Stomach smooth muscle (tissue), 2 donors: ENCODE measurements at regions not wholly inside any gene's neighbourhood (a gene's known extent, or its start where the extent isn't known, plus 50 kb on each side); places are given as distances from the start of the nearest gene placed in this dataset.
"Not testable (repeated sequence)": the region's sequence is repeated elsewhere in the genome, so short reads cannot be mapped to it uniquely, and the experiment has no call there.

Source experiments
- H3K27ac ChIP-seq: one replicate; pipeline ENCODE4 v1.7.0; 2013; ENCODE audit warnings: mild to moderate bottlenecking, low read length, inconsistent platforms
- H3K27me3 ChIP-seq, 2 donors: one replicate each; pipeline ENCODE4 v1.7.0; 2013; ENCODE audit warnings: low read length in 2 of 2; ENCODE audit not compliant: insufficient read depth in 2 of 2, control insufficient read depth in 1 of 2
- H3K36me3 ChIP-seq, 2 donors: one replicate each; pipeline ENCODE4 v1.7.0; 2013; ENCODE audit warnings: low read length in 2 of 2; ENCODE audit not compliant: control insufficient read depth in 2 of 2, insufficient read depth in 2 of 2
- H3K4me1 ChIP-seq: one replicate; pipeline ENCODE4 v1.7.0; 2013; ENCODE audit warnings: low read length; ENCODE audit not compliant: control insufficient read depth, insufficient read depth
- H3K4me3 ChIP-seq, 2 donors: one replicate each; pipeline ENCODE4 v1.7.0; 2013; ENCODE audit warnings: low read length in 2 of 2
- H3K9ac ChIP-seq, 2 donors: one replicate each; pipeline ENCODE4 v1.7.0; 2013; ENCODE audit warnings: low read length in 2 of 2, mild to moderate bottlenecking in 1 of 2
- H3K9me3 ChIP-seq, 2 donors: one replicate each; pipeline ENCODE4 v1.7.0; 2013; ENCODE audit warnings: low read length in 2 of 2; ENCODE audit not compliant: control insufficient read depth in 2 of 2
- donor health status: healthy.
- donor health status: Pancreatic carcinoma.

DNA sequence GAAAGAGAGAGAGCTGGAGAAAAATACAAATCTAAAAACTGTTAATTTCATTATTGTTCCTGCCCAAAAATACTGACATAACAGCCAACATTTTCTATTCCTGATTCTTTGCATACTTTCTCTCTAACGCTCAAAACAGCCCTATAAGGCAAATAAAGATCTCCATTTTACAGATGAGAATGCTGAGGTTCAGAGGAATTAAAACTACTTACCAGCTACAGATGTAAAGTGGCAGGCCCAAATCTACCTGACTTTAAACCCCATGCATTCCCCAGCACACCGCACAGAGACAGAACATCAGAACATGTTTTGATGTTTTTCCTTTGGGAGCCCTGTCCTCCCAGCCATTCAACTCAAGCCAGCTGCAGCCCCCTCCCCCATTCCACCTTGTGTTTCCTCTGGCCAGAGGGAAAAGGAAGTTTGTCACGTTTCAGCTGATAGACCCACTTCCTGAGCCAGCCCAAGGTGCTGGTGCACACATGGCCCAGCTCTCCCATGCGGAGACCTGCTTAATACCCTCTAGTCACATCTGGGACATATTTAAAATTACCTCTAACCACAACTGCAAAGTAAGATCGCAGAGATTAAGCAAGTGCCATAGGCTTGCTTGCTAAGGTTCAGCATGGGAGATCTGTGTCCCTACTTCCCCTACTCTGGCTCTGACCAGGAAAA lies 133.1 kb upstream of the NFIA start:
- H3K4me3 ChIP-seq = no peak overlapping the region
- H3K27ac ChIP-seq = no peak overlapping the region
- H3K4me1 ChIP-seq = no peaks in the 10 kb centered on the region
- H3K9me3 ChIP-seq = no peaks in the 10 kb centered on the region
- H3K9ac ChIP-seq = no peak overlapping the region
- no peaks in the 10 kb centered on the region for H3K36me3 ChIP-seq
- H3K27me3 ChIP-seq = no peaks in the 10 kb centered on the region

DNA sequence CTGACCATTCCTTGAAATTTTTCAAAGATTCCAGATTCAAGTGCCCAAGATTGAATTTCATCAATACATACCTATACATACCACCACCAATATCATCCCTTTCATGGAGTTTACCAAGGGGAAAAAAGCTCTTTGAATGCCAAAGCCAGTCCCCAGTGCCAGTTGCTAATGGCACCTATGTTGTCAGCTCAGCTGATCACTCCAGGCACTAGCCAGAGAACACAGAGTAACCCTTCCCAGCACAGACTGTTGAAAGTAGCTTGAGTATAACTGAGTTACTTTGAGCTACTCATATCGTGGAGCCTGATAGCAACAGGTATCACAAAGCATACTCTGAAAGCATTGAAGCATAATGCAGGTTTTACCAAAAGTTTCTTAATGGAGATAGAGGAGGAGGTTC lies 133.9 kb upstream of the NFIA start:
- no peak overlapping the region for H3K4me3 ChIP-seq
- no peak overlapping the region for H3K9ac ChIP-seq
- H3K4me1 ChIP-seq = no peaks in the 10 kb centered on the region
- no peaks in the 10 kb centered on the region for H3K9me3 ChIP-seq
- no peak overlapping the region for H3K27ac ChIP-seq
- H3K27me3 ChIP-seq = no peaks in the 10 kb centered on the region
- H3K36me3 ChIP-seq = no peaks in the 10 kb centered on the region

DNA sequence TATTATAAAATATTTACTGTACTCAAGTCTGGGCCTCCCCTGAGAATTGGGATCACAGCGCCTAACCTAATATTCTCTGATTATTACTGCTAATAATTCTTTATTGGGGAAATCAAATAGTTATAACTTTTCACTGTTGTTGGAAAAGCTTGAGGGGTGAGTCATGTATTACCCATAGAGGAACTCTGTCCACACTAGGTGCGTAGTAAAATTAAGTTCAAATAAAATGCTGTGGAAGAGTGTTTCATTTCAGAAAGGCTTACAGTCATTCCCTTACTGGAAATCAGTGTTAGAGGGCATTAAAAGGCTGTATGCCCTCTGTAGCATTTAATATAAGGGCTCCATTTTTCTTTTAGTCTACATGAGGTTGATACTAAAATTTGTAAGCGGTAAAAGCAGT lies 135.0 kb upstream of the NFIA start:
- Histone ChIP-seq H3K9ac (no peak overlapping the region), H3K27ac (no peak overlapping the region), H3K36me3 (no peaks in the 10 kb centered on the region), H3K9me3 (no peaks in the 10 kb centered on the region), H3K4me3 (no peak overlapping the region), H3K27me3 (no peaks in the 10 kb centered on the region), H3K4me1 (no peaks in the 10 kb centered on the region)

- H3K9me3 ChIP-seq = no peaks in the 10 kb centered on the region
- H3K4me3 ChIP-seq = no peak overlapping the region
- H3K27ac ChIP-seq = no peak overlapping the region
- H3K27me3 ChIP-seq = no peaks in the 10 kb centered on the region
- H3K4me1 ChIP-seq = no peaks in the 10 kb centered on the region
- no peaks in the 10 kb centered on the region for H3K36me3 ChIP-seq
- no peak overlapping the region for H3K9ac ChIP-seq
These were observed 139.3 kb upstream of the NFIA start for GRCh38 chr1:60942896-60943638.

DNA sequence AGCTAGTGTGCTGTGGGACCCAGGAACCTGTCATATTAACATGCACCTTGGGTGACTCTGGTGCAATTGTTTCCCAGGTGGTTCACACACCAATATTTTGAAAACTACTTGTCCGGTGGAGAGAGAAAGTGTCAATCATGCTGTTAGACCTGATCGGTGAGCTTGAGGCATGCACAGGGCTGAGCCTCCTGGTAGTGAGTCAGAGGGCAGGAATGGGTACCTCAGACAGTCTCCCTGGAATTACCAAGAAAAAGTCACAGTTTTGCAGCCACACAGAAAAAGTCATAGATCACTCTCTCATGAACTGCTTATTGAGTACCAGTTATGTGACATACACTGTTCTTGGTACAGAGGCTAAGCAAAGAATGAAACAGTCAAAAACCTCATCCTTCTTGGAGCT lies 140.1 kb upstream of the NFIA start:
- no peak overlapping the region for H3K27ac ChIP-seq
- no peak overlapping the region for H3K9ac ChIP-seq
- H3K4me1 ChIP-seq = no peaks in the 10 kb centered on the region
- H3K36me3 ChIP-seq = no peaks in the 10 kb centered on the region
- no peak overlapping the region for H3K4me3 ChIP-seq
- H3K9me3 ChIP-seq = no peaks in the 10 kb centered on the region
- H3K27me3 ChIP-seq = no peaks in the 10 kb centered on the region

DNA sequence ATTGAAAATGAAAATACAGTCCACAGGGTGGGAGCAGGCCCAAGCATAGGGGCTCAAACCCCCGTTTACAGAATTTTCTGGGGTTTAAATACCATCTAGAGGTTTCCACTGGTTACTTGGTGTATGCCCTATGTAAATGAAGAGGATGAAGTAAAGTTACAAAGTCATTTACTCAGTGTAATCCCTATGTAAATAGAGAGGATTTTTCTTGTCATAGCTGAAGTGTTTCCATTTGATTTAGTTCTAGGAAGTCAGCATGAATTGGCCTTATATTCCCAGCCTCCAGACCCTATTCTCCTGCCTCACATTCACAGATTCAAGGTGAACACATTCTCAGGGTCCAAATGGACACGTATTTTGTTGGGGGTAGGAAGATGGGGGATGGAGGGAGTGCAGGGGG lies 141.7 kb upstream of the NFIA start:
- H3K4me3 ChIP-seq, H3K36me3 ChIP-seq, H3K9ac ChIP-seq, H3K4me1 ChIP-seq, H3K9me3 ChIP-seq, H3K27me3 ChIP-seq, H3K27ac ChIP-seq: not testable (repeated sequence)

- H3K27me3 ChIP-seq = no peaks in the 10 kb centered on the region
- H3K9me3 ChIP-seq = no peaks in the 10 kb centered on the region
- H3K4me3 ChIP-seq = no peak overlapping the region
- no peaks in the 10 kb centered on the region for H3K36me3 ChIP-seq
- H3K9ac ChIP-seq = no peak overlapping the region
- H3K27ac ChIP-seq = no peak overlapping the region
- no peaks in the 10 kb centered on the region for H3K4me1 ChIP-seq
These were observed 144.6 kb upstream of the NFIA start for GRCh38 chr1:60937720-60938119.

GRCh38 chr1:60936591-60937342 lies 145.6 kb upstream of the NFIA start:
- no peak overlapping the region for H3K9ac ChIP-seq
- H3K4me3 ChIP-seq = no peak overlapping the region
- H3K4me1 ChIP-seq = no peaks in the 10 kb centered on the region
- no peaks in the 10 kb centered on the region for H3K36me3 ChIP-seq
- H3K27ac ChIP-seq = no peak overlapping the region
- H3K9me3 ChIP-seq = no peaks in the 10 kb centered on the region
- H3K27me3 ChIP-seq = no peaks in the 10 kb centered on the region

- H3K4me1 ChIP-seq = no peaks in the 10 kb centered on the region
- H3K4me3 ChIP-seq = no peak overlapping the region
- H3K36me3 ChIP-seq = no peaks in the 10 kb centered on the region
- no peak overlapping the region for H3K9ac ChIP-seq
- H3K27ac ChIP-seq = no peak overlapping the region
- no peaks in the 10 kb centered on the region for H3K27me3 ChIP-seq
- H3K9me3 ChIP-seq = no peaks in the 10 kb centered on the region
These were observed 146.2 kb upstream of the NFIA start for GRCh38 chr1:60936163-60936562.

GRCh38 chr1:60935599-60936110 lies 146.7 kb upstream of the NFIA start:
- Histone ChIP-seq H3K27me3 (no peaks in the 10 kb centered on the region), H3K4me3 (no peak overlapping the region), H3K4me1 (no peaks in the 10 kb centered on the region), H3K9me3 (no peaks in the 10 kb centered on the region), H3K27ac (no peak overlapping the region), H3K9ac (no peak overlapping the region), H3K36me3 (no peaks in the 10 kb centered on the region)
